HepG2 (cell line): ENCODE measurements at regions not wholly inside any gene's neighbourhood (a gene's known extent, or its start where the extent isn't known, plus 50 kb on each side); places are given as distances from the start of the nearest gene placed in this dataset.

Experiments
- ATAC-seq: fragments of 200-7000 bp; cut with Tn5 transposase; 3 replicates; pipeline ENCODE4 v1.9.1; 2020; ENCODE audit warnings: mild to moderate bottlenecking, moderate library complexity
- BruUV-seq: library from RNA; stranded (reverse); fragments of 400-500 nt; replicated peaks from 2 replicates; lab custom pipeline; 2021; lab: Mats Ljungman, UMichigan
- CTCF ChIA-PET: fragments of 300-600 bp; formaldehyde crosslinking; extraction: SDS; loops from one replicate; lab custom pipeline; 2021; ENCODE audit warnings: low total read pairs, inconsistent platforms, low intra/inter-chr PET ratio; lab: Yijun Ruan, JAX
- POLR2A ChIA-PET: fragments of 350-600 bp; sonication (Branson Sonifier 250); formaldehyde crosslinking; loops from one replicate; lab custom pipeline; 2020; ENCODE audit warnings: antibody characterized with exemption, inconsistent platforms; lab: Yijun Ruan, JAX
- DNase-seq: peaks from one replicate; pipeline ENCODE4 v3.0.0-alpha.2; 2015; ENCODE audit warnings: low spot score
- FAIRE-seq: peaks from 3 replicates; lab custom pipeline; 2011; peaks lifted over from hg19 to GRCh38; lab: Jason Lieb, UNC
- H2AFZ ChIP-seq: one replicate; pipeline ENCODE4 v1.6.1; 2011; ENCODE audit warnings: low read length, inconsistent platforms
- H3K27ac ChIP-seq: fragments of 300-600 bp; 3 replicates; pipeline ENCODE4 v1.8.0; 2011; ENCODE audit warnings: mixed run types, mild to moderate bottlenecking, mixed read lengths, low read length, inconsistent platforms; ENCODE audit not compliant: insufficient read depth; ENCODE audit errors: extremely low read length
- H3K27me3 ChIP-seq, 2 experiments: fragments of 200-600 bp in 1 of 2; 2 replicates in 1 of 2; 3 replicates in 1 of 2; pipeline versions ENCODE4 v1.6.0 to v1.8.0; 2011; ENCODE audit warnings: low read length in 2 of 2, mild to moderate bottlenecking in 2 of 2, moderate library complexity in 2 of 2, inconsistent platforms in 1 of 2; ENCODE audit not compliant: insufficient read depth in 2 of 2, control insufficient read depth in 1 of 2
- H3K36me3 ChIP-seq, 2 experiments: fragments of 200-600 bp in 1 of 2; replicated peaks in 1 of 2; 2 replicates in 1 of 2; 3 replicates in 1 of 2; pipeline versions ENCODE4 v1.5.1 to v1.8.0; 2011; ENCODE audit warnings: low read length in 2 of 2, inconsistent platforms in 1 of 2; ENCODE audit not compliant: insufficient read depth in 2 of 2, control insufficient read depth in 1 of 2
- H3K4me1 ChIP-seq: 2 replicates; pipeline ENCODE4 v1.5.1; 2012; ENCODE audit warnings: low read length, inconsistent platforms; ENCODE audit not compliant: insufficient read depth
- H3K4me2 ChIP-seq: 2 replicates; pipeline ENCODE4 v1.6.0; 2011; ENCODE audit warnings: low read depth, low read length, inconsistent platforms
- H3K4me3 ChIP-seq, 3 experiments: fragments of 200-600 bp in 1 of 3; sonication (generic), shearing (Covaris generic) in 1 of 3; replicated peaks in 1 of 3; 2 replicates each; pipeline ENCODE4 v1.5.1; 2011 to 2016; ENCODE audit warnings: low read length in 3 of 3, inconsistent platforms in 2 of 3, low read depth in 2 of 3, mild to moderate bottlenecking in 2 of 3, control low read depth in 1 of 3, mixed read lengths in 1 of 3; ENCODE audit not compliant: insufficient read depth in 1 of 3
- H3K79me2 ChIP-seq: one replicate; pipeline ENCODE4 v1.6.1; 2011; ENCODE audit warnings: low read length, inconsistent platforms; ENCODE audit not compliant: insufficient read depth
- H3K9ac ChIP-seq: 2 replicates; pipeline ENCODE4 v1.6.0; 2011; ENCODE audit warnings: mild to moderate bottlenecking, low read depth, low read length, inconsistent platforms; ENCODE audit not compliant: insufficient read depth
- H3K9me3 ChIP-seq: 2 replicates; pipeline ENCODE4 v1.5.1; 2012; ENCODE audit warnings: mild to moderate bottlenecking, low read length
- H4K20me1 ChIP-seq: 2 replicates; pipeline ENCODE4 v1.6.0; 2011; ENCODE audit warnings: inconsistent platforms, mild to moderate bottlenecking, low read length, moderate library complexity; ENCODE audit not compliant: insufficient read depth
- DPF2 ChIP-seq: sonication (generic); formaldehyde crosslinking; IDR thresholded peaks from 2 replicates; pipeline ENCODE4 v1.4.0; 2020; ENCODE audit warnings: mild to moderate bottlenecking, low read depth, missing genetic modification reagents, borderline replicate concordance
- ETV6 ChIP-seq: sonication (generic); formaldehyde crosslinking; conservative IDR thresholded peaks from 2 replicates; pipeline ENCODE4 v1.4.0; 2020; ENCODE audit warnings: missing genetic modification reagents
- MAFG ChIP-seq: sonication (generic); formaldehyde crosslinking; IDR thresholded peaks from 2 replicates; pipeline ENCODE4 v1.5.1; 2020; ENCODE audit warnings: mild to moderate bottlenecking, missing genetic modification reagents
- SNRNP70 ChIP-seq: fragments of 200-400 bp; formaldehyde crosslinking; IDR thresholded peaks from 2 replicates; pipeline ENCODE4 v1.6.1; 2017; ENCODE audit warnings: mild to moderate bottlenecking, low read depth, low read length, moderate library complexity
- ZBTB40 ChIP-seq, 2 experiments: fragments of 450-650 bp in 1 of 2; sonication (generic) in 1 of 2; formaldehyde crosslinking in 1 of 2; IDR thresholded peaks; 2 replicates each; pipeline versions ENCODE4 v1.6.1 to v1.8.0; 2016 to 2022; ENCODE audit warnings: antibody characterized with exemption in 1 of 2, mild to moderate bottlenecking in 1 of 2, missing genetic modification reagents in 1 of 2
- ZNF10 ChIP-seq: sonication (generic); formaldehyde crosslinking; IDR thresholded peaks from 2 replicates; pipeline ENCODE4 v1.4.0; 2020; ENCODE audit warnings: mild to moderate bottlenecking, low read depth, missing genetic modification reagents, borderline replicate concordance
- WGBS: methylation state at CpG from one replicate; pipeline ENCODE4 v1.1.6; 2017; ENCODE audit warnings: low lambda C conversion rate; 5-methylcytosine and 5-hydroxymethylcytosine counted together
- in situ Hi-C: cut with HindIII; loops from 2 replicates; pipeline ENCODE4 v1.10.0; 2017; ENCODE audit warnings: low pct_unique_long_range_greater_than_20kb; ENCODE audit not compliant: extremely low pct_ligation_motif_present
- intact Hi-C: fragments of 100-400 bp; cut with micrococcal nuclease; formaldehyde crosslinking; loops from one replicate; pipeline ENCODE4 v1.10.0; 2022; ENCODE audit not compliant: unreplicated experiment

- TF ChIP-seq ZBTB40 (IDR thresholded peaks at IDR 0.05) (no peak), ZBTB40 (CRISPR knock-in tag; IDR thresholded peaks at IDR 0.05) (no peak), DPF2 (CRISPR knock-in tag) (no peak)
Observed at GRCh38 chr1:194369060-194369459, 1182.6 kb upstream of the B3GALT2 start (continued).

DNA sequence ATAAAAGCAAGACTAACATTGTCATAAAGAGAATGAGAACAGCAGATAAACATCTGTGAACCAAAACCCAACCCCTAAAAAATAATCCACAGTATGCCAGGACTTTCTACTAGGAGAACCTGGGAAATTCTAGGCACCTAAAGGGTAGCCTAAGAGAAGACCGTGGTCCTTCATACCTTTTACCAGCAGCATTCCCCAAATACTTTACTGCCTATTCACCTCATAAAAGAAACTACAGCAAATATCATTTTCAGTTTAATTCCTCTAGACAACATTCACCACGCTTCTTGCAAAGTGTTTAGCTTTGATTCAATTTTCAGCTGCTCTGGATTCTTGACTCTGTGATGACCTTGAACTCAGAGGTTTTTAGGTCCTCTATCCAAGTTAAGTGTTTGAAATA lies 1180.7 kb upstream of the B3GALT2 start:
- no peaks in the 10 kb centered on the region for H3K79me2 ChIP-seq
- intact Hi-C loops (no loop called here), in situ Hi-C loops (no loop called here)
- H3K4me2 ChIP-seq, result no peak overlapping the region
- H4K20me1 ChIP-seq, result no peaks in the 10 kb centered on the region
- no peak overlapping the region for H3K27ac ChIP-seq
- no peaks in the 10 kb centered on the region for H3K4me1 ChIP-seq
- DNase-seq, result no peak
- H3K9ac ChIP-seq, result no peak overlapping the region
- H3K36me3 ChIP-seq, result no peaks in the 10 kb centered on the region
- 5% methylated on average over 2 of the region's 2 CpGs for WGBS
- no peak for TF ChIP-seq MAFG (CRISPR knock-in tag)
- no peak for TF ChIP-seq ETV6 (CRISPR knock-in tag)
- TF ChIP-seq SNRNP70, result no peak
- TF ChIP-seq ZNF10 (CRISPR knock-in tag), result no peak
- no peak for ATAC-seq
- POLR2A ChIA-PET, result no interaction called here
- no peak for FAIRE-seq
- no peaks in the 10 kb centered on the region for H3K9me3 ChIP-seq
- CTCF ChIA-PET, result no interaction called here
- H3K4me3 ChIP-seq, result no peak overlapping the region
- no TSS peak for BruUV-seq
- no peak overlapping the region for H2AFZ ChIP-seq
- H3K27me3 ChIP-seq, result no peaks in the 10 kb centered on the region
